ENCODE measurements at regions not wholly inside any gene's neighbourhood (a gene's known extent, or its start where the extent isn't known, plus 50 kb on each side); places are given as distances from the start of the nearest gene placed in this dataset.
"Not testable (repeated sequence)": the region's sequence is repeated elsewhere in the genome, so short reads cannot be mapped to it uniquely, and the experiment has no call there.

GRCh38 chr6:27582928-27583725, 110.2 kb upstream of the ZNF184 start:
- DNase-seq (ENCODE audit: low spot score) = no peak

GRCh38 chr6:27579973-27580372, 107.1 kb upstream of the ZNF184 start:
- no peak for DNase-seq (ENCODE audit: low spot score)

GRCh38 chr6:27577922-27578321, 105.0 kb upstream of the ZNF184 start:
- DNase-seq (ENCODE audit: low spot score) = no peak

- no peak for DNase-seq (ENCODE audit: low spot score)
Measured at GRCh38 chr6:27575594-27576361, 102.9 kb upstream of the ZNF184 start.

GRCh38 chr6:27568226-27568897, 95.5 kb upstream of the ZNF184 start:
- no peak for DNase-seq (ENCODE audit: low spot score)

GRCh38 chr6:27565839-27566779, 93.2 kb upstream of the ZNF184 start:
- DNase-seq (ENCODE audit: low spot score) = no peak

GRCh38 chr6:27562027-27562410, 89.1 kb upstream of the ZNF184 start:
- no peak for DNase-seq (ENCODE audit: low spot score)

- DNase-seq (ENCODE audit: low spot score) = no peak
Measured at GRCh38 chr6:27558028-27558724, 85.3 kb upstream of the ZNF184 start.

GRCh38 chr6:27556406-27556805, 83.5 kb upstream of the ZNF184 start:
- no peak for DNase-seq (ENCODE audit: low spot score)

GRCh38 chr6:27553123-27553904, 80.4 kb upstream of the ZNF184 start:
- no peak for DNase-seq (ENCODE audit: low spot score)

GRCh38 chr6:27551607-27552006, 78.7 kb upstream of the ZNF184 start:
- no peak for DNase-seq (ENCODE audit: low spot score)

- DNase-seq (ENCODE audit: low spot score) = no peak
Measured at GRCh38 chr6:27550692-27551091, 77.8 kb upstream of the ZNF184 start.

GRCh38 chr6:27549241-27549598, 76.3 kb upstream of the ZNF184 start:
- not testable (repeated sequence) for DNase-seq (ENCODE audit: low spot score)

GRCh38 chr6:27547157-27548075, 74.5 kb upstream of the ZNF184 start:
- no peak for DNase-seq (ENCODE audit: low spot score)

- DNase-seq (ENCODE audit: low spot score) = no peak
Measured at GRCh38 chr6:27546522-27546921, 73.6 kb upstream of the ZNF184 start.

GRCh38 chr6:27545271-27546046, 72.6 kb upstream of the ZNF184 start:
- DNase-seq (ENCODE audit: low spot score) = no peak

- DNase-seq (ENCODE audit: low spot score) = no peak
Measured at GRCh38 chr6:27544612-27545260, 71.8 kb upstream of the ZNF184 start.

- not testable (repeated sequence) for DNase-seq (ENCODE audit: low spot score)
Measured at GRCh38 chr6:27544135-27544534, 71.2 kb upstream of the ZNF184 start.

Measured in left forelimb (tissue), 1 donor.